Hepatic stellate cell (primary cell): ENCODE measurements at regions not wholly inside any gene's neighbourhood (a gene's known extent, or its start where the extent isn't known, plus 50 kb on each side); places are given as distances from the start of the nearest gene placed in this dataset.
"Not testable (repeated sequence)": the region's sequence is repeated elsewhere in the genome, so short reads cannot be mapped to it uniquely, and the experiment has no call there.

Experiments used
- DNase-seq: peaks from one replicate; pipeline ENCODE4 v3.0.0; 2011; ENCODE audit warnings: low spot score

GRCh38 chr1:94362466-94363058 lies 55.6 kb upstream of the ABCD3 start:
- DNase-seq: no peak

GRCh38 chr1:94358630-94359599 lies 59.3 kb upstream of the ABCD3 start:
- no peak for DNase-seq

GRCh38 chr1:94357661-94358060 lies 60.5 kb upstream of the ABCD3 start:
- no peak for DNase-seq

- DNase-seq: no peak
Measured at GRCh38 chr1:94355485-94355980, 62.7 kb upstream of the ABCD3 start.

- DNase-seq: no peak
Measured at GRCh38 chr1:94351481-94351880, 66.7 kb upstream of the ABCD3 start.

- no peak for DNase-seq
Measured at GRCh38 chr1:94350350-94350924, 67.8 kb upstream of the ABCD3 start.

- no peak for DNase-seq
Measured at GRCh38 chr1:94349853-94350252, 68.3 kb upstream of the ABCD3 start.

GRCh38 chr1:94348386-94348785 lies 69.8 kb upstream of the ABCD3 start:
- DNase-seq: not testable (repeated sequence)

GRCh38 chr1:94345148-94345721 lies 73.0 kb upstream of the ABCD3 start:
- no peak for DNase-seq

GRCh38 chr1:94342416-94342815 lies 75.8 kb upstream of the ABCD3 start:
- DNase-seq: no peak

- no peak for DNase-seq
Measured at GRCh38 chr1:94339206-94339927, 78.8 kb upstream of the ABCD3 start.

- DNase-seq: no peak
Measured at GRCh38 chr1:94336991-94337390, 81.2 kb upstream of the ABCD3 start.

- DNase-seq: peak; percentile 35
Measured at GRCh38 chr1:94335950-94336349, 82.2 kb upstream of the ABCD3 start.

- DNase-seq: no peak
Measured at GRCh38 chr1:94335447-94335846, 82.7 kb upstream of the ABCD3 start.

GRCh38 chr1:94334764-94335163 lies 83.4 kb upstream of the ABCD3 start:
- DNase-seq: no peak

- DNase-seq: no peak
Measured at GRCh38 chr1:94332952-94333351, 85.2 kb upstream of the ABCD3 start.

- DNase-seq: no peak
Measured at GRCh38 chr1:94332516-94332915, 85.7 kb upstream of the ABCD3 start.

- DNase-seq: no peak
Measured at GRCh38 chr1:94329986-94330385, 88.2 kb upstream of the ABCD3 start.

GRCh38 chr1:94329276-94329675 lies 88.9 kb upstream of the ABCD3 start:
- no peak for DNase-seq

GRCh38 chr1:94327001-94327690 lies 89.8 kb upstream of the ARHGAP29 start:
- DNase-seq: no peak

GRCh38 chr1:94326329-94326728 lies 88.9 kb upstream of the ARHGAP29 start:
- DNase-seq: no peak
